ENCODE measurements at regions not wholly inside any gene's neighbourhood (a gene's known extent, or its start where the extent isn't known, plus 50 kb on each side); places are given as distances from the start of the nearest gene placed in this dataset.

GRCh38 chr13:68199271-68199670 is 969.1 kb upstream of the PCDH9 start:
- no peaks in the 10 kb centered on the region for H3K27me3 ChIP-seq (ENCODE audit: low read depth, low read length)
- H3K9ac ChIP-seq (ENCODE audit: low read length), result no peak overlapping the region
- H4K20me1 ChIP-seq (ENCODE audit: insufficient read depth, low read length), result no peaks in the 10 kb centered on the region
- H3K36me3 ChIP-seq (replicated peaks; ENCODE audit: low read depth, low read length), result no peaks in the 10 kb centered on the region
- no peaks in the 10 kb centered on the region for H3K4me1 ChIP-seq (ENCODE audit: low read length)
- H2AFZ ChIP-seq (ENCODE audit: low read depth, low read length), result no peak overlapping the region
- TF ChIP-seq EZH2phosphoT487 (IDR thresholded peaks at IDR 0.05; ENCODE audit: low read depth), result no peak
- TF ChIP-seq, protein P1, sequence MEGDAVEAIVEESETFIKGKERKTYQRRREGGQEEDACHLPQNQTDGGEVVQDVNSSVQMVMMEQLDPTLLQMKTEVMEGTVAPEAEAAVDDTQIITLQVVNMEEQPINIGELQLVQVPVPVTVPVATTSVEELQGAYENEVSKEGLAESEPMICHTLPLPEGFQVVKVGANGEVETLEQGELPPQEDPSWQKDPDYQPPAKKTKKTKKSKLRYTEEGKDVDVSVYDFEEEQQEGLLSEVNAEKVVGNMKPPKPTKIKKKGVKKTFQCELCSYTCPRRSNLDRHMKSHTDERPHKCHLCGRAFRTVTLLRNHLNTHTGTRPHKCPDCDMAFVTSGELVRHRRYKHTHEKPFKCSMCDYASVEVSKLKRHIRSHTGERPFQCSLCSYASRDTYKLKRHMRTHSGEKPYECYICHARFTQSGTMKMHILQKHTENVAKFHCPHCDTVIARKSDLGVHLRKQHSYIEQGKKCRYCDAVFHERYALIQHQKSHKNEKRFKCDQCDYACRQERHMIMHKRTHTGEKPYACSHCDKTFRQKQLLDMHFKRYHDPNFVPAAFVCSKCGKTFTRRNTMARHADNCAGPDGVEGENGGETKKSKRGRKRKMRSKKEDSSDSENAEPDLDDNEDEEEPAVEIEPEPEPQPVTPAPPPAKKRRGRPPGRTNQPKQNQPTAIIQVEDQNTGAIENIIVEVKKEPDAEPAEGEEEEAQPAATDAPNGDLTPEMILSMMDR (IDR thresholded peaks at IDR 0.05; ENCODE audit: low read depth, low read length), result no peak
- no peaks in the 10 kb centered on the region for H3K79me2 ChIP-seq (ENCODE audit: low read length)
- no peak overlapping the region for H3K4me2 ChIP-seq (ENCODE audit: low read length)
- no peak overlapping the region for H3K27ac ChIP-seq (ENCODE audit: low read length)
- H3K9me3 ChIP-seq (ENCODE audit: insufficient read depth, low read length), result no peaks in the 10 kb centered on the region
- no peak overlapping the region for H3K4me3 ChIP-seq (ENCODE audit: low read length)

DNA sequence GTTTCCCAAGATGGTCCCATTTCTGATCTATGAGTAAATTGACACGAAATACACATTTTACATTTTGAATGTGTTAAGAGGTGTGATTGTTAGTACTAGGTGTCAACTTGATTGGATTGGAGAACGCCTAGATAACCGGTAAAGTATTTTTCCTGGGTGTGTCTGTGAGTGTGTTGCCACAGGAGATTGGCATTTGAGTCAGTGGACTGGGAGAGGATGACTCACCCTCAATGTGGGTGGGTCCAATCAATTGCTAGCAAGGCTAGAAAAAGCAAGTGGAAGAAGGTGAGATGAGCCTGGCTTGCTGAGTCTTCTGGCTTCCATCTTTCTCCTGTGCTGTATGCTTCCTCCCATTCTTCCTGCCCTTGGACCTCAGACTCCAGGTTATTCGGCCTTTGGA is 960.7 kb upstream of the PCDH9 start:
- TF ChIP-seq, protein P1 (IDR thresholded peaks at IDR 0.05; ENCODE audit: low read depth, low read length), result no peak
- TF ChIP-seq EZH2phosphoT487 (IDR thresholded peaks at IDR 0.05; ENCODE audit: low read depth), result no peak
- H3K9ac ChIP-seq (ENCODE audit: low read length), result no peak overlapping the region
- H3K36me3 ChIP-seq (replicated peaks; ENCODE audit: low read depth, low read length), result no peaks in the 10 kb centered on the region
- H3K27ac ChIP-seq (ENCODE audit: low read length), result no peak overlapping the region
- no peaks in the 10 kb centered on the region for H4K20me1 ChIP-seq (ENCODE audit: insufficient read depth, low read length)
- no peaks in the 10 kb centered on the region for H3K9me3 ChIP-seq (ENCODE audit: insufficient read depth, low read length)
- no peak overlapping the region for H3K4me3 ChIP-seq (ENCODE audit: low read length)
- no peak overlapping the region for H3K4me2 ChIP-seq (ENCODE audit: low read length)
- no peak overlapping the region for H2AFZ ChIP-seq (ENCODE audit: low read depth, low read length)
- peaks cover 6% of the 10 kb centered on the region for H3K4me1 ChIP-seq (ENCODE audit: low read length)
- no peaks in the 10 kb centered on the region for H3K27me3 ChIP-seq (ENCODE audit: low read depth, low read length)
- H3K79me2 ChIP-seq (ENCODE audit: low read length), result no peaks in the 10 kb centered on the region

DNA sequence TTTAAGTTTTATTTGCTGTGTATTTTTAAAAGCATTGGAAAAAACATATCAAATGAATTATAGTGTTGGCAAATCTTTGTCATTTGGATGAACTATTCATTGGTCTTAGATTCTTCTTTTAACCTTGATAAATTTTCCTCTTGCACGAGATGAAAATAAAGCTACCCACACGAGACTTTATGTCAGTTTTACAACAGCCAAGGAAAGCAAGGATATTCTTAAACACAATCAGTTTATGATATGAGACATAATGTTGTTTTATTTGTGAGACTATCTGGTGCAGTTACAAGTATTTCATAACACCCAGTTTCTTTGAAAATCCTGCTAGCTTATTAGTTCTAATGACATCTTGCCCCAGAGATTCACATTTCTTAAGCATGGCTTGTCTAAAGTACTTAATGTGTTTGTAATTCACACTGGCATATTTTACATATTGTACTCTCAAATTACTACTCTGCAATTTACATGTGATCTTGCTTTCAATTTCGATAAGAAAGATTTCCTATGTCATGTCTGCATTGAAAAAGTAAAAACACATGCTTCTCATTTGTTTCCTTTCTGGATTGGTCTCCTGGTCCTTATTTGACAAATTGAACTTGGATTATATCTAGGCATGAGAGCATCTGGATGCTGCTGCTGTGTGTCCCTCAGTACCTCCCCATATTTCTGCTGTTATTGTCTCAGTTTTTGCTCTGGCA is 955.5 kb upstream of the PCDH9 start:
- H2AFZ ChIP-seq (ENCODE audit: low read depth, low read length), result peak overlapping the region; percentile 79

DNA sequence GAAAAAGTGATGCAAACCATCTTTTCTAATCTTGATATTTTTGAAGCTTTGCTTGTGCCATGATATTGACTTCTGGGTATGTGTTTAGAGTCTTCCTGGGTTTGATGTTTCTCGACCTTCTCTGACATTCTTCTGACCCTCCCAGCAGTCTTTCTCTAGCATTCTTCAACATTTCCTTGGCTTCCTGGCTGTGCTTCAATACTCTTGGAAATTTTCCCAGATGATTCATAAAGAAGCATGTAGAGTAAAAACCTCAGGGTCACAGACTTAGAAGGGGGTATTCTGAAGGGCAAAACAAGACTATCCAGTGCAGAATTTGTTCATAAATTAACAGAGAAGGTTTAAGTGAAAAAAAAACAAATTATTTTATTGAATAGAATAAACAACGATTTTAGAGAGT is 946.3 kb upstream of the PCDH9 start:
- Histone ChIP-seq H2AFZ (ENCODE audit: low read depth, low read length) (no peak overlapping the region), H4K20me1 (ENCODE audit: insufficient read depth, low read length) (no peaks in the 10 kb centered on the region), H3K9me3 (ENCODE audit: insufficient read depth, low read length) (no peaks in the 10 kb centered on the region), H3K79me2 (ENCODE audit: low read length) (no peaks in the 10 kb centered on the region), H3K27me3 (ENCODE audit: low read depth, low read length) (no peaks in the 10 kb centered on the region), H3K4me2 (ENCODE audit: low read length) (no peak overlapping the region), H3K27ac (ENCODE audit: low read length) (no peak overlapping the region), H3K9ac (ENCODE audit: low read length) (no peak overlapping the region), H3K4me1 (ENCODE audit: low read length) (peaks cover 13% of the 10 kb centered on the region), H3K4me3 (ENCODE audit: low read length) (no peak overlapping the region), H3K36me3 (replicated peaks; ENCODE audit: low read depth, low read length) (no peaks in the 10 kb centered on the region)
- TF ChIP-seq, protein P1 (IDR thresholded peaks at IDR 0.05; ENCODE audit: low read depth, low read length), result no peak
- no peak for TF ChIP-seq EZH2phosphoT487 (IDR thresholded peaks at IDR 0.05; ENCODE audit: low read depth)

More for the DNA sequence above, 955.5 kb upstream of the PCDH9 start:
- Histone ChIP-seq H3K4me2 (ENCODE audit: low read length) (peak overlapping the region; percentile 52), H3K27ac (ENCODE audit: low read length) (no peak overlapping the region), H3K79me2 (ENCODE audit: low read length) (no peaks in the 10 kb centered on the region), H3K27me3 (ENCODE audit: low read depth, low read length) (no peaks in the 10 kb centered on the region), H3K4me1 (ENCODE audit: low read length) (peaks cover 18% of the 10 kb centered on the region), H3K4me3 (ENCODE audit: low read length) (peak overlapping the region; percentile 35), H3K36me3 (replicated peaks; ENCODE audit: low read depth, low read length) (no peaks in the 10 kb centered on the region), H4K20me1 (ENCODE audit: insufficient read depth, low read length) (no peaks in the 10 kb centered on the region), H3K9me3 (ENCODE audit: insufficient read depth, low read length) (no peaks in the 10 kb centered on the region), H3K9ac (ENCODE audit: low read length) (peak overlapping the region; percentile 13)
- TF ChIP-seq, protein P1 (IDR thresholded peaks at IDR 0.05; ENCODE audit: low read depth, low read length), result no peak
- no peak for TF ChIP-seq EZH2phosphoT487 (IDR thresholded peaks at IDR 0.05; ENCODE audit: low read depth)
